Thymus (tissue), 11 donors: ENCODE measurements at regions not wholly inside any gene's neighbourhood (a gene's known extent, or its start where the extent isn't known, plus 50 kb on each side); places are given as distances from the start of the nearest gene placed in this dataset.
"Not testable (repeated sequence)": the region's sequence is repeated elsewhere in the genome, so short reads cannot be mapped to it uniquely, and the experiment has no call there.

Experiments used
- DNase-seq, 9 donors: peaks; one replicate each; pipeline ENCODE4 v3.0.0-alpha.2; 2013; ENCODE audit warnings: low spot score in 9 of 9, low read depth in 6 of 9, missing footprints in 1 of 9
- H3K27ac ChIP-seq, 2 donors: one replicate each; pipeline ENCODE4 v1.5.1; 2013; ENCODE audit warnings: control low read depth in 1 of 2, low read depth in 1 of 2, low read length in 1 of 2, mild to moderate bottlenecking in 1 of 2, moderate library complexity in 1 of 2
- H3K27me3 ChIP-seq, 2 donors: one replicate each; pipeline ENCODE4 v1.5.1; 2013; ENCODE audit warnings: low read length in 1 of 2; ENCODE audit not compliant: control insufficient read depth in 2 of 2, insufficient read depth in 1 of 2
- H3K36me3 ChIP-seq, 2 donors: one replicate each; pipeline ENCODE4 v1.5.1; 2013; ENCODE audit warnings: low read length in 1 of 2, mild to moderate bottlenecking in 1 of 2, moderate library complexity in 1 of 2; ENCODE audit not compliant: control insufficient read depth in 2 of 2, insufficient read depth in 2 of 2
- H3K4me1 ChIP-seq, 2 donors: one replicate each; pipeline ENCODE4 v1.5.1; 2013; ENCODE audit warnings: low read length in 2 of 2; ENCODE audit not compliant: control insufficient read depth in 2 of 2, insufficient read depth in 2 of 2
- H3K4me3 ChIP-seq, 2 donors: one replicate each; pipeline ENCODE4 v1.5.1; 2013; ENCODE audit warnings: low read length in 2 of 2, control low read depth in 1 of 2, mild to moderate bottlenecking in 1 of 2
- H3K9me3 ChIP-seq, 2 donors: one replicate each; pipeline ENCODE4 v1.5.1; 2013; ENCODE audit warnings: low read length in 1 of 2, mild to moderate bottlenecking in 1 of 2; ENCODE audit not compliant: control insufficient read depth in 2 of 2, insufficient read depth in 1 of 2
- WGBS: extraction: QIAGEN DNeasy Blood & Tissue Kit; methylation state at CpG from one replicate; pipeline ENCODE4 v1.1.7; 2013; 5-methylcytosine and 5-hydroxymethylcytosine counted together
- donor health status: healthy.

- no peaks in the 10 kb centered on the region for H3K36me3 ChIP-seq
- no peak for DNase-seq
- 92% methylated on average over 2 of the region's 2 CpGs for WGBS
These were observed 201.3 kb upstream of the SLITRK6 start for GRCh38 chr13:86000546-86000945.

GRCh38 chr13:85997587-85997986, 198.4 kb upstream of the SLITRK6 start:
- H3K4me1 ChIP-seq = no peaks in the 10 kb centered on the region
- no peak for DNase-seq
- no peaks in the 10 kb centered on the region for H3K36me3 ChIP-seq
- no peak overlapping the region for H3K27ac ChIP-seq
- no peaks in the 10 kb centered on the region for H3K9me3 ChIP-seq
- 92% methylated on average over 2 of the region's 2 CpGs for WGBS
- H3K27me3 ChIP-seq = no peaks in the 10 kb centered on the region
- no peak overlapping the region for H3K4me3 ChIP-seq

More at GRCh38 chr13:86000546-86000945, 201.3 kb upstream of the SLITRK6 start:
- no peak overlapping the region for H3K4me3 ChIP-seq
- no peaks in the 10 kb centered on the region for H3K4me1 ChIP-seq
- no peaks in the 10 kb centered on the region for H3K27me3 ChIP-seq
- H3K9me3 ChIP-seq = no peaks in the 10 kb centered on the region
- H3K27ac ChIP-seq = no peak overlapping the region

- no peak for DNase-seq
- Histone ChIP-seq H3K9me3 (no peaks in the 10 kb centered on the region), H3K36me3 (no peaks in the 10 kb centered on the region), H3K27me3 (no peaks in the 10 kb centered on the region), H3K4me3 (no peak overlapping the region), H3K4me1 (no peaks in the 10 kb centered on the region), H3K27ac (no peak overlapping the region)
- WGBS = 91% methylated on average over 3 of the region's 3 CpGs
These were observed 196.7 kb upstream of the SLITRK6 start for GRCh38 chr13:85995788-85996418.

GRCh38 chr13:85993567-85993966, 194.3 kb upstream of the SLITRK6 start:
- Histone ChIP-seq H3K27me3 (no peaks in the 10 kb centered on the region), H3K4me1 (no peaks in the 10 kb centered on the region), H3K9me3 (no peaks in the 10 kb centered on the region), H3K4me3 (no peak overlapping the region), H3K36me3 (no peaks in the 10 kb centered on the region), H3K27ac (no peak overlapping the region)
- WGBS = 99% methylated on average over 1 of the region's 1 CpG
- DNase-seq = no peak

GRCh38 chr13:85990397-85990796, 191.2 kb upstream of the SLITRK6 start:
- 71% methylated on average over 2 of the region's 2 CpGs for WGBS
- H3K9me3 ChIP-seq = no peaks in the 10 kb centered on the region
- no peak overlapping the region for H3K27ac ChIP-seq
- H3K4me1 ChIP-seq = no peaks in the 10 kb centered on the region
- H3K36me3 ChIP-seq = no peaks in the 10 kb centered on the region
- H3K27me3 ChIP-seq = no peaks in the 10 kb centered on the region
- no peak overlapping the region for H3K4me3 ChIP-seq
- no peak for DNase-seq

GRCh38 chr13:85985797-85986196, 186.6 kb upstream of the SLITRK6 start:
- no peak overlapping the region for H3K27ac ChIP-seq
- no peak overlapping the region for H3K4me3 ChIP-seq
- H3K36me3 ChIP-seq = no peaks in the 10 kb centered on the region
- H3K4me1 ChIP-seq = no peaks in the 10 kb centered on the region
- DNase-seq = no peak
- H3K27me3 ChIP-seq = no peaks in the 10 kb centered on the region
- WGBS = 87% methylated on average over 1 of the region's 1 CpG
- no peaks in the 10 kb centered on the region for H3K9me3 ChIP-seq

GRCh38 chr13:85982102-85982501, 182.9 kb upstream of the SLITRK6 start:
- H3K4me1 ChIP-seq = no peaks in the 10 kb centered on the region
- H3K4me3 ChIP-seq = no peak overlapping the region
- no peak for DNase-seq
- no peak overlapping the region for H3K27ac ChIP-seq
- no peaks in the 10 kb centered on the region for H3K9me3 ChIP-seq
- H3K36me3 ChIP-seq = no peaks in the 10 kb centered on the region
- H3K27me3 ChIP-seq = no peaks in the 10 kb centered on the region
- WGBS = 65% methylated on average over 3 of the region's 3 CpGs

GRCh38 chr13:85980447-85980846, 181.2 kb upstream of the SLITRK6 start:
- H3K4me1 ChIP-seq, H3K36me3 ChIP-seq, DNase-seq, H3K4me3 ChIP-seq, H3K27ac ChIP-seq, H3K27me3 ChIP-seq, H3K9me3 ChIP-seq: not testable (repeated sequence)
- 97% methylated on average over 1 of the region's 1 CpG for WGBS

GRCh38 chr13:85976242-85976641, 177.0 kb upstream of the SLITRK6 start:
- DNase-seq = no peak
- Histone ChIP-seq H3K4me3 (no peak overlapping the region), H3K4me1 (no peaks in the 10 kb centered on the region), H3K27ac (no peak overlapping the region), H3K27me3 (no peaks in the 10 kb centered on the region), H3K9me3 (no peaks in the 10 kb centered on the region), H3K36me3 (no peaks in the 10 kb centered on the region)
- WGBS = 85% methylated on average over 4 of the region's 4 CpGs
